ENCODE measurements at regions not wholly inside any gene's neighbourhood (a gene's known extent, or its start where the extent isn't known, plus 50 kb on each side); places are given as distances from the start of the nearest gene placed in this dataset.

DNA sequence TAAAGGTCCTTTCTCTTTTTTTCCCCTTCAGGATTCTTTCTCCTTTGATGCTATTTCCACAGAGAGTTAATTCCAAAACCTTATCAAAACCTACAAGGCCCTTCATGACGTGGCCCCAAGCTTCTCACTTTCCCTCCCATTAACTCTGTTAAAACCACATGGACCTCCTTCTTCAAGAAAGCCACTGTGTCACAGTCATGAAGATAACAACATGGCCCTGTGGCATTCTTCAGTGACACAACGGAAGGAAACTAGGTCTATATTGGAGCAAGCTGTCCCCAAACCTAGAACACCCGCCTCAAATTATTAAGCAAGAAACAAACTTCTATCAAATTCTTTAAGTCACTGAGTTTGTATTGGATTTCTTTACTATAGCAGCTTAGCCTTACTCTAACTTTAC, 611.1 kb downstream of the NUF2 start:
- no peak for DNase-seq (ENCODE audit: low spot score)
- TF ChIP-seq, protein P1, sequence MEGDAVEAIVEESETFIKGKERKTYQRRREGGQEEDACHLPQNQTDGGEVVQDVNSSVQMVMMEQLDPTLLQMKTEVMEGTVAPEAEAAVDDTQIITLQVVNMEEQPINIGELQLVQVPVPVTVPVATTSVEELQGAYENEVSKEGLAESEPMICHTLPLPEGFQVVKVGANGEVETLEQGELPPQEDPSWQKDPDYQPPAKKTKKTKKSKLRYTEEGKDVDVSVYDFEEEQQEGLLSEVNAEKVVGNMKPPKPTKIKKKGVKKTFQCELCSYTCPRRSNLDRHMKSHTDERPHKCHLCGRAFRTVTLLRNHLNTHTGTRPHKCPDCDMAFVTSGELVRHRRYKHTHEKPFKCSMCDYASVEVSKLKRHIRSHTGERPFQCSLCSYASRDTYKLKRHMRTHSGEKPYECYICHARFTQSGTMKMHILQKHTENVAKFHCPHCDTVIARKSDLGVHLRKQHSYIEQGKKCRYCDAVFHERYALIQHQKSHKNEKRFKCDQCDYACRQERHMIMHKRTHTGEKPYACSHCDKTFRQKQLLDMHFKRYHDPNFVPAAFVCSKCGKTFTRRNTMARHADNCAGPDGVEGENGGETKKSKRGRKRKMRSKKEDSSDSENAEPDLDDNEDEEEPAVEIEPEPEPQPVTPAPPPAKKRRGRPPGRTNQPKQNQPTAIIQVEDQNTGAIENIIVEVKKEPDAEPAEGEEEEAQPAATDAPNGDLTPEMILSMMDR (IDR thresholded peaks at IDR 0.05; ENCODE audit: extremely low read depth, missing control alignments): no peak

DNA sequence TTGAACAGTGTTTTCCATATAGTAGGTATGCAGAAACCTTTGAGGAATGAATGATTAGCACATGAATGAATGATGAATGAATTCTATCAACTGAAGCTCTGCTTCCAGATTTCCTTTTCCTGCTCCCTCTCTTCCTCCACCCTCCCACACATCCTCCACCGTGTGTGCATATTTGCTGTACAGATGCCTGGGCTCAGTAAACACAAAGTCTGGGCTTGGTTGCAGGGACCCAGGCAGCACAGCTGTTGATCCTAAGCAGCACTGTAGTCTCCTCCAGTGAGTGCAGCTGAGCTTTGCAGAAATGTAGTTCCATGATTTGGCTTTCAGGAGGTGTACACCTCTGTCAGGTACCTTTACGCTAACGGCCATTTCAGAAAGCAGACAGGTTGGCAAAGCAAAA, 611.7 kb downstream of the NUF2 start:
- DNase-seq (ENCODE audit: low spot score): no peak

DNA sequence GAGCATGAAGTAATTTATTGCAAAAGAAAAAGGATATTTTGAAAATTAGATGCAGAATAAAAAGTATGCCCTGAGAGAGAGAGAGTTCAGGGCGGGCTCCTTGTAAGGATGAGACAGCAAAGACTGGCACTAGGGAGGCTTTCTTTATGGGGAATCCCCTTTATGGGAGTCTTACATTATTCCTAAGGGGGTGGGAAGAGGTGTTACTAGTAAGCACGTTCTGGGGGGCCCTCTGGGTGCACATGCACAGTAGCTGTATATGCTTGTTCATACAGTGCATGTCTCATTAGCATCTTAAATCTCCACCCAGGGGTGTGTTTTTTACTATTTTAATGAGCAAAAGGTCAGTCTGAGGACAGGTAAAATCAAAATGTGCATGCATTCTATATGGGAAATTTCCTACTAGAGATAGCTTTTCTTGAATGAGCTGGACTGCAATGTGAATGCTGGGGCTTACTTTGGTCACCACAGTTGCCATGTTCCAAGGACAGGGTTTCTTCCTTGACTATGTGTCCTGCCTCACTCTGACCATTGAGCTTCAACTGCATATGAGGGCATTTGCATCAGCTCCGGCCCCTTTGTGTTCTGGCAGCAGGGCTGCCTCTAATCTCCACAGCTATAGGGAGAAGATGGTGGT, 614.1 kb downstream of the NUF2 start:
- TF ChIP-seq, protein P1 (IDR thresholded peaks at IDR 0.05; ENCODE audit: extremely low read depth, missing control alignments): no peak

More for the DNA sequence above, 611.7 kb downstream of the NUF2 start:
- TF ChIP-seq, protein P1 (IDR thresholded peaks at IDR 0.05; ENCODE audit: extremely low read depth, missing control alignments): no peak

DNA sequence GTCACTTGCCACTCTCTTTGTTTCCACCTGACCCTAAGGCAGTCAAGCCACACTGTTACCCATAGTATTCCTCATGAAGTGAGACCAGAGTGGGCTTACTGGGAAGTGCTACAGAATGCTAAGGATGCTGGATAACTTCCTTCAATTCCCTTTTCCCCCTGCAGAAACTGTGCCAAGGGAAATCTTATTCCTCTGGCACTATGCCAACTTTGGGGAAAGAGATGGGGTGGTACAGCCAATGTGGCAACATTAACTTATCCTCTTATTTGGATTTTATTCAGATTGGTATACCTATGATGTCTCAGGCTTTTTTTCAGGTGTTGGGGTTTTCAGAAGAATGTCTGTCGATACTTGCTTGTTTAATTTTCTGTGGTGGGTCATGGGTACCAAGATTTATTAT, 599.4 kb upstream of the PBX1 start:
- TF ChIP-seq, protein P1 (IDR thresholded peaks at IDR 0.05; ENCODE audit: extremely low read depth, missing control alignments): no peak
- DNase-seq (ENCODE audit: low spot score): no peak

More for the DNA sequence above, 614.1 kb downstream of the NUF2 start:
- DNase-seq (ENCODE audit: low spot score): no peak

DNA sequence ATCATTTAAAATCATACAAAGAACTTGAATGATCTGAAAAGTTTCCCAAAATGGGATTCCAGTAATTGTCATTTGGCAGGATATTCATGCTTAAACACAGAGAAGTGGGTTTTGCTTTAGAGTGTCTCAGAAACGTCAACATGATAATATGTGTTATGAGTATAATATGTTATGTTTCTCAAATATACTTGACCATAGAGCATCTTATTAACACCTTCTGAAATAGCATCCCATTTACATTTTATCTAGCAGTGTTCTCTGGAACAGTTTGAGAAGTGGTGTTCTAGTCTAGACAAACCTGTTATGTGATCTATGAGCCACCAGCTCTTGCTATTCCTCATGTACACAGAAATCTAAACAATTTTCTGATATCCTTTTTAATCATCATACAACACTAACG, 588.8 kb upstream of the PBX1 start:
- DNase-seq (ENCODE audit: low spot score): no peak
- TF ChIP-seq, protein P1 (IDR thresholded peaks at IDR 0.05; ENCODE audit: extremely low read depth, missing control alignments): no peak

DNA sequence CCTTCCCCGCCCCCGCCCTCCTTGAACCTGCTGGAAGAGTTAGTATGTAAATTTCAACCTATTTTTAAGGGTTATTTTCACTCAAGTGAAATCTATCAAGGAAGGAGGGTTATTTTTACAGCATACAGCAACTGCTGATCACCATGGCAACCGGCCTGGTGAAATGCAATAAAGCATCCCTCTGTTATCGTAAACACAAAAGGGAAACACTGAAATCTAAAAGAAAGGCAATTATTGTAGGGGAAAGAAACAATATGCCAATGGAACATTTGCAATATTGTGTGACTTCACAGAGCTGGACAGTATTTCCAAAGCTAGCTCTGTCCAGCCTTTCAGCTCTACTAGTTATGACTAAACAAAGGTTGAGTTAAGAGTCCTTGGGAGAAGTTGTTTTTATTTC, 588.3 kb upstream of the PBX1 start:
- no peak for DNase-seq (ENCODE audit: low spot score)
- TF ChIP-seq, protein P1 (IDR thresholded peaks at IDR 0.05; ENCODE audit: extremely low read depth, missing control alignments): no peak

DNA sequence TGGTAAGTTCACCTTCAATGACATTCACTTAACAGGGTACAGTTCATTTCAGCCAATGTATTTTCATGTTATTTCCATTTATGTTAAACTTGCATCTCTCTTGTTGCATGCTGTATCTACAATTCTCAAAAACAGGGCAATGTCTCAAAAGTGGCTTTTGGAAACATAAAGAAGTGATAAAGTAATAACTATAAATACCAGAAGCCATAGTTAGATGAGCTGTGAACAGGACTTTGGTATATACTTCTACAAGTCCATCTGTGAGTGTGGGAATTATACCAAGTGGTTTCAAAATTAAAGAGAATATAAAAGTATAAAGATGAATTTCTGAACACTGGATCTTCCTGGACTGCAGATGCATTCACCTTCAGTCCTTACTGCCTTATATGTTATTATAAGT, 585.4 kb upstream of the PBX1 start:
- TF ChIP-seq, protein P1 (IDR thresholded peaks at IDR 0.05; ENCODE audit: extremely low read depth, missing control alignments): no peak
- DNase-seq (ENCODE audit: low spot score): no peak

Measured in GM20000 (cell line).